Keratinocyte (primary cell): ENCODE measurements at regions not wholly inside any gene's neighbourhood (a gene's known extent, or its start where the extent isn't known, plus 50 kb on each side); places are given as distances from the start of the nearest gene placed in this dataset.

ENCODE experiments used
- CTCF ChIP-seq, 3 experiments: IDR thresholded peaks in 1 of 3; conservative IDR thresholded peaks in 1 of 3; optimal IDR thresholded peaks in 1 of 3; 2 replicates in 2 of 3; 3 replicates in 1 of 3; pipeline versions ENCODE3 to v1.5.1; 2011; ENCODE audit warnings: low read length in 3 of 3, mild to moderate bottlenecking in 3 of 3, moderate library complexity in 2 of 3, control low read depth in 1 of 3, inconsistent platforms in 1 of 3; ENCODE audit not compliant: insufficient read depth in 2 of 3; ENCODE audit errors: extremely low read depth in 1 of 3
- EZH2 ChIP-seq: IDR thresholded peaks from one replicate; pipeline ENCODE4 v1.6.1; 2012; ENCODE audit warnings: inconsistent platforms, mild to moderate bottlenecking, low read length, moderate library complexity

- no peak for TF ChIP-seq CTCF (optimal IDR thresholded peaks at IDR 0.05 in 1 of 3, IDR thresholded peaks at IDR 0.05 in 1 of 3, conservative IDR thresholded peaks at IDR 0.05 in 1 of 3; ENCODE audit: extremely low read depth in 1 of 3, insufficient read depth in 2 of 3, low read length in 3 of 3)
- no peak for TF ChIP-seq EZH2
Measured at GRCh38 chr4:18524667-18525066, 503.1 kb upstream of the LCORL start.
